ENCODE measurements at regions not wholly inside any gene's neighbourhood (a gene's known extent, or its start where the extent isn't known, plus 50 kb on each side); places are given as distances from the start of the nearest gene placed in this dataset.

DNA sequence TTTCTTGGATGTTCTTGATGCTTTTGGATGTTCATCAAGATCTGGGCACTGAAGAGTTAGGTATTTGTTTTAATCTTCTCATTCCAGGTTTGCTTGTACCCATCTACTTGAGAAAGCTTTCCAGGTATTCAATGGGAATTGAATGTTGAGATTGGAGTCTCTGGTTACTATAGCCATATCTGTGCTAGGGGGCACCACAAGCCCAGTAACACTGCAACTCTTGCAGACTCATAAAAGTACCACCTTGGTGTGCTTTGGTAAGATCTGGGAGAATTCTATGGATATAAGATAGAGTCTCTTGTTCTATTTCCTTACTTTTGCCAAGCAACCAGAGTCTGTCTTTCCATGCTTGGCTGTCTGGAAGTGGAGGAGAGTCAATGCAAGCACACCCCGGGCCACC lies 518.9 kb upstream of the VRK2 start:
- no peak for DNase-seq

- no peak for DNase-seq
These were observed 518.1 kb upstream of the VRK2 start for GRCh38 chr2:57528499-57528898.

- no peak for DNase-seq
These were observed 512.2 kb upstream of the VRK2 start for GRCh38 chr2:57534358-57534757.

DNA sequence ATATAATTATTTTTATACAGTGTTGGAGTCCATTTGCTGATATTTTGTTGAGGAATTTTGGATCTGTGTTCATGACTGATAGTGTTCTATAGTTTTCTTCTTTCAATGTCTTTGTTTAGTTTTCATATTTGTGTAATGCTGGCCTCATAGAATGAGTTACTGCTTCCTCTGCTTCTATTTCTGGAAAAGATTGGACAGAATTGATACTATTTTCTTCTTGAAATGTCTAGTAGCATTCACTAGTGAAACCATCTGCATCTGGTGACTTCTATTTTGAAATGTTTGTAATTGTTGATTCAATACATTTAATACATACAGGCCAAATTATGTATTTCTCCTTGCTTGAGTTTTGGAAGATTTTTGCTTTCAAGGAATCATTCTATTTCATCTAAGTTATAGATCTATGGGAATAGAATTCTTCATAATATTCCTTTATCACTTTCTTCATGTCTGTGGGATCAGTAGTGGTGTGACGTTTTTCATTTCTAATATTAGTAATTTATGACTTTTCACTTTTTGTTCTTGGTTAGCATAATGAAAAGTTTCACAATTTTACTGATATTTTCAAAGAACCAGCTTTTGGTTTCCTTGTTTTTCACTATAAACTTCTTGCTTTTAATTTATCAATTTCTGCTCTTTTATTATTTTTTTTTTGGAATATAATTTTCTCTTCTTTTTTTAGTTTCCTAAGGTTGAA lies 509.9 kb upstream of the VRK2 start:
- no peak for DNase-seq

DNA sequence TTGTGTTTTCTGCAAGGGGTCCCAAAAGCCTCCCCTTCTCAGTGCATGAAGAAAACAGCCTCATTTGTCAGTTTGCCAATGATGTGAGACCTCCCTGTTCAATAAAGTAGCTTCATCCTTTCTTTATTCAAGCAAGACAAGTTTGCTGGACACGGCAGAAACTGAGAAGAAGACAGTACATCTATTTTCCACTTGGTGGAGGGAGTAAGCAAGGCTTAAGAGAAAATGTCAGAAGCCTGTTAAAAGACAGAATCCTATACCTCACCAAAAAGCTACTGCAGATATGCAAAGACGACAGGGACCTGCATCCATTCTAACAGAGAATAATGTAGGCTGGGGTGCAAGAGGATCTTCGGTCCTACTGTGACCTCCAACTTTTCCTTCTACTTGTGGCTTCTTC lies 506.8 kb upstream of the VRK2 start:
- DNase-seq, result no peak

GRCh38 chr2:57542081-57542480 lies 504.5 kb upstream of the VRK2 start:
- no peak for DNase-seq

GRCh38 chr2:57543211-57543610 lies 503.4 kb upstream of the VRK2 start:
- no peak for DNase-seq

DNA sequence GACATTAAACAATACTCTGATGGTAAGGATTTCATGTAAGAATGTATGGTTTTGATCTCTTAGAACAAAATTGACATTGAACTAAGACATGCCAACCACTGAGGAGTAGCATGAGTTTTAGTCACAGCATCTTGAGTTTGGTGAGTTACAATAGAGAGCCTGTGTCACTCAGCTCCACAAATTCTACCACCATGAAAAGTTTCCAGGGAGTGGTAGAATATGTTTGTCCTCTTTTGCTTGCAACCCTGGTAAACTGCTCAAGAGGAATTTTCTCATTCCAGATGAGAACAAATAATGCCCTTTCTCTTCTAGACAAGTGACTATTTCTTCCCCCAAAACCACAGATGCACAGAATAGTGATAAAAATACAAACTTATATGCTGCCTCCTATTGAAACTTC lies 502.0 kb upstream of the VRK2 start:
- DNase-seq, result no peak

- no peak for DNase-seq
These were observed 500.1 kb upstream of the VRK2 start for GRCh38 chr2:57546478-57546877.

DNA sequence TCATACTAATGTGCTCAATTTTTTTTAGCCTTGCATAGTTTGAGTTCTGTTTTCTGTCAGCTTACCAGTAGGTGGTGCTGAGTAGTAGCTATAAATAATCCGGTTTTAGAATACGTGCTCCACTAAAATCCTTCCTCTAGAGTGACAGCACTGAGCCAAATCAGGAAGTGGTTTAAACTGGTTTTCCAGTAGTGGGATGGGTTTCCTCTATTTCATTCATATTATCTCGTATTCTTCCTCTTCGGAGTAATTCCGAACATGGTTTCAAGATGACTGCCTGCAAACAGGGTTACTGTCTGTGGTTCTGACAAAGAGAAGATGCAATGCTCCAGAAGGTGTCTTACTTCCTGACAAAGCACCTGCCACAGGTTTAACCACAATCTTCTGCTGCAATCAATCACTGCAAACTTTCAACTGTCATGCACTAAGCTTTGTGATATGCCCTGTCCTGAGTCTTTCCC lies 496.9 kb upstream of the VRK2 start:
- no peak for DNase-seq

DNA sequence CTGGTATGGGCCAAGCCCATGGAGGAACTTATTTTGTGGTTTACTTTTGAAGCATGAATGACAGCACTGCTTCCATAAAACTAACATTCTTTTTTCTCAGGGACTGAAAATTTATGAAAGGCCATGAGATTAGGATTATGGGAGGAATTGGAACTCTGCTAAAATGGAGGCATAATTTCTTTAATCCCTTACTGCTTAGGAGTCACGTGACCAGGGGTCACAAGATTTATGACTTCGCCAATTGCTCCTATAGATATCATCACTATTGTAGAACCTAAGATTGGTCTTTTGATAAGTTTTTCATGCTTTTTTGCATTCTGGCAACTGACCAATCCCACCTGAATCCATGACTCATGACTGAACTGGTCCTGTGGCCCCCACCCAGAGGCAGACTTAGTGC lies 495.7 kb upstream of the VRK2 start:
- DNase-seq, result no peak

- DNase-seq, result no peak
These were observed 493.7 kb upstream of the VRK2 start for GRCh38 chr2:57552885-57553284.

DNA sequence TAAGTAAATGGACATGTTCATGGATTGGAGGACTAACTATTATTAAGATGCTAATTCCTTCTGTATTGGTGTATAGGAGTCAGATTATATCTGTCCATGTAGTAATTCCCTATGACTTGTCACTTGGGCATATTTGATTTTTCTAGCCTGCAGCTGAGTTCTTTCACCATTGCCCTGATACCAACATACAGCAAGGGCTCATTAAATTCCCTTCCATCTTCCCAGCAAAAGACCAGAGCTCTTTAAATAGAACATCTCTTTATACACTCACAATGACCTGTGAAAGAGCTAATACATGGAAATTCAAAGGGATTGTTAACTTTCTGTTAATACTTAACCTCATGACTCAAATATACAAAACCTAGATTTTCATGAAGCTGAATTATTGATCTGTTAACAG lies 492.3 kb upstream of the VRK2 start:
- DNase-seq, result no peak

DNA sequence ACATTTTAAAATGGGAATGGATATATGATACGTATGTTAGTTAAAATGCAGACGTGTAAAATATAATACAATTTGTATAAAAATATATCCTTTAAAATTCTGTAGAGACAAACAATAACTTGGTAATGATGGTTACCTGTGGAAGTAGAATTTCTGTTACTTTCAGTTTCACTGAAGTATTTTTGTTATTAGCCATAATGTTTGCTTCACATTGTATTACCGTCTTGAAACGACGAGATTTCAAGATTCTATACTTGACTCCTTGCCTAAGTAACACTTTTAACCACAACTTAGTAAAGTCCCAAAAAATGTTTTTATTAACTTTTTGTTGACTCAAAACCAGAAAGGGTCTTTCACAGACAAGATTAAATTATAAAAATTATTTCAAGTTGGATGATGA lies 488.3 kb upstream of the VRK2 start:
- DNase-seq, result no peak

DNA sequence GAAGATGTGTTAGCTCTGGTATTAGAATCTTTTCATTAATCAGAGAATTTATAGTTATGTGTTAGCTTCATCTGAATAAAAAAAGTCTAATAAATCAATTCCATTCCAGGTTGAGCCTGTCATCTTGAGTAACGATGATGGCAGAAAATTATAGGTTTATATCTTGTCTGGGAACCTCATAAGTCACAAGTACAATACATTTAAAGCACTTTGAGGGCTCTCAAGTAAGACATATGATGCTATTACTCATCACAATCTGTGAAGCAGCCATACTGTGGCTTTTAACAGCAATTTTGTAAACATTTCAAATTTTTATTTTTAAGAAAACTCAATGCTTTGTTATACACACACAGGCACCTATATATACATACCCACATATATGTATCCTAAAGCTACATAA lies 484.1 kb upstream of the VRK2 start:
- DNase-seq, result no peak

GRCh38 chr2:57563015-57563414 lies 483.6 kb upstream of the VRK2 start:
- no peak for DNase-seq

GRCh38 chr2:57567245-57567644 lies 479.4 kb upstream of the VRK2 start:
- DNase-seq, result no peak

DNA sequence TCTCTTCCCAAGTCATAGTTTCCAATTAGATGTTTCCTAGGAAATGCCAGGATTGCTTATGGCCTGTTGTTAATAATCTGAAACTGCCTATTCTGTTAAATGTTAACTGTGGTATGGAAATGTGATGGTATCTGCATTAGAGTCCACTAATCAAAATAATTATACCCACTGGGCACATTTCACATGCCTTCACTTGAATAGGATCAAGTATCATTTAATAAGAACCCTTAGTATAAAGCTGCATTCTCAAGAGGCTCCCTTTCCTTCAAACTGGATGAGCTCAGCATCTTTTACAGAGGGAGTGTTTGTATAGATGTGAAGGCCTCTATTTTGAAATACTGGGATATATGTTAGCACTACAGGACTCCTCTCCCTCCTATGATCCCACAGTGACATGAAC lies 477.2 kb upstream of the VRK2 start:
- no peak for DNase-seq

GRCh38 chr2:57570961-57571360 lies 475.6 kb upstream of the VRK2 start:
- no peak for DNase-seq

GRCh38 chr2:57575700-57576268 lies 470.8 kb upstream of the VRK2 start:
- DNase-seq, result no peak

DNA sequence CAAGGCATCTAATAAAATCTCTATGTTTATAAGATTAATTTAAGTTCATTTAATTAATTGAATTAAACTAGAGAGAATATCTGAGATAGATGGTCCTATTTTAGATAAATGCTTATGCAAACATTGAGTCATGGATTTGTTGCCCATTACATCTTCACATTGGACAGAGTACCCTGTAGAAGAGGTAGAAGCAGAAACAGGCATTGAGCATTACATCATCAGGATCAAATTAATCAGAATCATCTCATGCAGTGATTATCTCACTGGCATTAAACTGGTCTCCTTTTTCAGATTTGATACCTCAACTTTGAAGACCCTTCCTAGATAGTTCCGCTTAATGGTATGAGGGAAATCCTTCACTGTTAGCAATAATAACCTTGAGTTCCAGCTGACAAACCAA lies 469.6 kb upstream of the VRK2 start:
- DNase-seq, result no peak

DNA sequence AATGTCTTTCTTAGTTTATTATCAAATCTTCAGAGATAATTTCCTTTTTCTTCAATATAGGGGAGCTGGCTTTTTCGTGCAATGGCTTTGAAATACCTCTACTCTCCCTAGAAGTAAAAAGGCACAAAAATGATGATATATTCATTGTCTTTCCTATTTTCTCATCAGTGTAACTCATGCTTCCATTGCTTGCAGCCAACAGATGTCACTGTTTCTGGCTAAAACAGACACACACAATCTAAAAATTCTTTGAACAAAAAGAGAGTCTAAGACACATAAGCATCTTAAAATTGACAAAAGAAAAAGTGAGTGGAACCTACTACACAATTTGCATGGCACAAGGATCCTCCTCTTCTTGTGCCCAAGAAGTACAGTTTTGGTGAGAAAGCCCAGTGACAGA lies 448.7 kb upstream of the VRK2 start:
- DNase-seq, result no peak

DNA sequence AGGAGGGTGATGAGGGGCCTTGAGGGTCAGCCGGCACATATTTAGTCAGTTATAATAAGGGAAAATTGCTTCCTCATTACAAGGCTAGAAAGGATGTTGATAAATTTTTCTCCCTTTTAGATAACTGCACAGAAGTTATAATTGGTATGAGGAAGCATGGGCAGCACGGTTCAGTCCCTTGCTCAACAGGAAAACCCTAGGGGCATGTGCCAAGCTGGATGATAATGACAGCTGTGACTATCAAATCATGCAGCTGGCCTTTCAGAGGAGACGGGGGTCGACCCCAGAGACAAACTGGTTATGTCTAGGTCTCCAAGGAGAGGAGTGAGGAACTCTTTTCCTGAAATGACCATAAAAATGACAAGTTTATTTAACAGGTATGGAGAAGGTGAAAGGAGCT lies 448.1 kb upstream of the VRK2 start:
- no peak for DNase-seq

DNA sequence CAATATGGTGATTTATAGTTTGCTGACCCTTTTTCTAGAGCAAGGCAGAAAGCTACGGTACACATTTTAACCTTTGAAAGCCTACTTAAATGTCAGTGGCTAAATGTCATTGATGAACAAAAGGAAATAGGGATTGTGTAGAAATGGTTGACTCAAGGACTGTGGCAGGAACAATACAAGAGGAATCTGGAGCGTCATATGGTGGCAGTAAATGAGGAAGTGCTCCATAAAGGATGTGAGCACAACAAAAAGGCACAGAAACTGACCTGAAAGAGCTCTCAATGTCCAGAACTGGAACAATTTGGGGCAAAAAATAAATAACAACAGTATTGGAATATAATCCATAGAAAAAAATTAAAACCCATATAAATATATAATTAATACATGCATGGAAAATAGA lies 443.9 kb upstream of the VRK2 start:
- DNase-seq, result no peak

DNA sequence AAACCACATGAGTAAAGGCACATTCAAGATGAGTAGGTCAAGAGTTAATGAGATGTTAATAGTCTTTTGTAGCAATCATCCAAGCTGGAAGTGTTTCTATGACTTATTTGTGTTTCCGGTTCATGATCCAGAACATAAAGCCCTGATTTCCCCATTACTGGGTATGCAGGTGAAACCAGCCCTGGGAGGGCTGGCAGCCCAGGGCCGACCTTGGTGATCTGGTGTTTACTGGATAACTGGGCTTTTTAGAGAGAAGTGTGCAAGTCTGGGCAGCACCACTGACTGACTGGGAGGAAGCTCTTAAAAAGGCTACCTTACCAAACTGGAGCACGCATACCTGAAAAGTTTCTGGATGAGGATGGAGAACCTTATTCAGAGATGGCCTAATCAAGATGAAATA lies 431.6 kb upstream of the VRK2 start:
- DNase-seq, result no peak
